ENCODE measurements at regions not wholly inside any gene's neighbourhood (a gene's known extent, or its start where the extent isn't known, plus 50 kb on each side); places are given as distances from the start of the nearest gene placed in this dataset.

DNA sequence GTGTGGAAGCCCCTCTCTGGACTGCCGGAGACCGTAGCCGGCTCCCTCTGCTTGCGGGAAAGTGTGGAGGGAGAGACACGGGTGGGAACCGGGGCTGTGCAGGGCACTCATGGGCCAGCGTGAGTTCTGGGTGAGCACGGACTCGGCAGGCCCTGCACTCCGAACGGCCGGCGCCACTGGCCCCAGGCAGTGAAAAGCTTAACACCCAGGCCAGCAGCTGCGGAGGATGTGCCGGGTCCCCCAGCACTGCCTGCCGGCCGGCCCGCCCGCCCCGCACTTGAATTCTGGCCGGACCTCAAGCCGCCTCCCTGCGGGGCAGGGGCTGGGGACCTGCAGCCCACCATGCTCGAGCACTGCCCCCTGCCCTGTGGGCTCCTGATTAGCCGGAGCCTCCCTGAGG, 147.0 kb downstream of the FGF9 start:
- DNase-seq (ENCODE audit: low read depth), result no peak

DNA sequence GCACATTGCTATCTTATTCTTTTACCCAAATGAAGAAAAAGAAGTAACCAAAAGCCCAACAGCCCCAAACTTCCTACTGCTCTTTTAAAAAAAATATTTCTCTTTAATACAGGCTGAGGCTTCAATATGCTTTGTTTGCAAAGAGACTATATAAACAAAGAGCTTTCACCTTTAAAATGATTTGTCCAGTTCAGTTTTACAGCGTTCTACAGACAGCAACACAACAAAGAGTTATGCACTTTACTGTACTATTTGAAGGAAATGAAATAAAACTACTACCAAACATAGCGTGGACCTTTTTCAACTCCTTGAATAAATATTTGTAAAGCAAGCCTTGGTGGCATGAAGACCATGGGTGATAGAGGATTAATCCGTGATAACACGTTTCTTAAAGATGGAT, 151.2 kb downstream of the FGF9 start:
- no peak for DNase-seq (ENCODE audit: low read depth)

DNA sequence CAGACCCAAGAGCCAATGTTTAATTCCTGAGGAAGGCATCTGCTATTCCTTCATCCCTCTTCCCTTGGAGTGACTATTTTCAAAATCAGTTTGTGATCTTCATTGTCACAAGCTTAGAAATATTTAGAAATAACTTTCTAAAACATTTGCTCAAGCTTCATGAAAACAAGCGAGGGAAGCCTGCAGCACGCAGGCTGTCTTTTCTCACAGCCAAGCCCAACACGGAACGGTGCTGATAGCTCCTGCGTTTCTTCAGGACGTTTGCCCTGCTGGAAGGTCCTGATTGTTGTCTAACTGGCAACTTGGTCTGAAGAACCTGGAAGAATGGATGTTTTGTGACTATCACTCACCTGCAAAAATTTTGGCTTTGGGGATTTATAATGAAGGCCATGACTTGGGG, 152.5 kb downstream of the FGF9 start:
- DNase-seq (ENCODE audit: low read depth), result no peak

DNA sequence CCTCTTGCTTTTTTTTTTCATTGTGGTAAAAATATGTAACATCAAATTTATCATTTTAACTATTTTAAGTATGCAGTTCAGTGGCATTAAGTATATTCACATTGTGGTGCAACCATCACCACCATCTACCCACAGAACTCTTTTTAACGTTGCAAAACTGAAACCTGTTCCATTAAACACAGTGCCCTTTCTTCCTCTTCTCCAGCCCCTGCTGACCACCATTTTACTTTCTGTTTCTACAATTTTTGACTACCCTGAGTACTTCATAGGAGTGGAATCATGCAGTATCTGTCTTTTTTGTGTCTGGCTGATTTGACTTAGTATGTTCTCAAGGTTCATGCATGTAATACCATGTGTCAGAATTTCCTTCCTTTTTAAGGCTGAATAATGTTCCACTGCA, 153.1 kb downstream of the FGF9 start:
- DNase-seq (ENCODE audit: low read depth), result no peak

DNA sequence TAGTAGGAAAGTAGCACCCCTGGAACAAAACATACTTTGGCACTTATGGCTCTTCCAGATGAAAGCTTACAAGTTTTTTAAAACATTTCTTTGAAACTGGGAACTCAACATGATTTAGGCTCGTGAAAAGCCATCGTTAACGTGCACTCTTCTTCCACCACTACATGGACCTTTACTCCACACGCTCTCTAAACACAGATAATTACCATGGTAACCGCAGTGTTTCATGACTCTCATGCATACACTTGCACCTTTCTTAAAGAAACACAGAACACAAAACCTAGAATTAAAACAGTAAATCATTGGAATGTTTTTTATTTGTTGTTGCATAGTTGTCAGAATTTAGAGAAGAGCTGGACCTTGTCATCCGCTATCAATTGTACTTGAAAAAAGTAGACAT, 154.3 kb downstream of the FGF9 start:
- DNase-seq (ENCODE audit: low read depth), result no peak

DNA sequence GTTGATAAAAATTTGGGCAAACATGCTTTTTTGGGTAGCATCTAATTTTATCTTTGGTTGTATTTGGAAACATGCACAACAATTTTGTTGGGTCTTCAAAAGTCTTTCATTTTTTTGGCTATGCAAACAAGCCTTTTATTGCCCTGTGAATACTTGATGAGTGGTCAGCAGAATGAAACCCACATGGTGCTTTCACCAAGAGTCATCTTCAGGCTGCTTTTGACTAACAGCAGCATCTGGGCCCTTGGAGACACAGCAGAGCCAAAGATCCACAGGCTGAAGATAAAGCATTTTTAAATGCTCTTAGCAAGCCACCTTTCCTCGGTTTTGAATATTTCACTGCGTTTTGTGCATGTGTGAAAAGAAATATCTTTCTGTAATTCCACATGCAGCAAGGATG, 154.9 kb downstream of the FGF9 start:
- DNase-seq (ENCODE audit: low read depth), result no peak

DNA sequence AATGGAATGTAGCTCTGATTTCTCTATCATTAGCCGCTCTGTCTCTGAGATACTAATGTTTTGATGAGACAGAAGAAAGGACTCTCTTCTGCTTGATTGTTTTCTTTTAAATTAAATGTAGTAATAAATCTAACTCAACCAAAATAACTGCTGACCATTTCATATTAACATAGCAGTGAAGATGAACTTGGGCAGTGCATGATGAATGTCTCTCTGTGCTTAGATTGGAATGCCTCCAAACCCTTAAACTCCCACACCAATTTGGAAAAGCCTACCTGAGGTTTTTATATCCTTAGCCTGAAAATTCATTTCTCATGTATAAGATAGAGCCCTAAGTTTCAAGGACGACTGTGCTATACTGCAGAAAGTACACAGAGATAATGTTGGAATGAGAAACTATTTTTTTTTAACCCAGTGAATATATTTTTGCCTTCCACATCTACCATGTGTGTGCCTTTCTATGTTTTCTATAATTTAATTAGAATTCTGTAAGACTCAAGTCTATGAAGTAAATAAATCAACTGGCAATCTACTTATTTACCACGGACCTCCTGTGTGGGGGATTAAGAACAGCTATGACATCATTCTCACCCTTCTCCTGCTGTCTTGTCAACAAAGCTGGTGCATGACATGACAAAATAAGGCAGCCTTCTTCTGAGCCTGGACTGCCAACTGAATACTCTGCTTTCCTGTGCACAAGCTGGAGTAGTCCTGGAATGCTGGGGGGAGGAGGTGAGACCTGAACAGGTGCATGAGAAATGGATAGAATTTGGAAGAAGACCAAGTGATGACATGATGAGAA, 155.5 kb downstream of the FGF9 start:
- no peak for DNase-seq (ENCODE audit: low read depth)

DNA sequence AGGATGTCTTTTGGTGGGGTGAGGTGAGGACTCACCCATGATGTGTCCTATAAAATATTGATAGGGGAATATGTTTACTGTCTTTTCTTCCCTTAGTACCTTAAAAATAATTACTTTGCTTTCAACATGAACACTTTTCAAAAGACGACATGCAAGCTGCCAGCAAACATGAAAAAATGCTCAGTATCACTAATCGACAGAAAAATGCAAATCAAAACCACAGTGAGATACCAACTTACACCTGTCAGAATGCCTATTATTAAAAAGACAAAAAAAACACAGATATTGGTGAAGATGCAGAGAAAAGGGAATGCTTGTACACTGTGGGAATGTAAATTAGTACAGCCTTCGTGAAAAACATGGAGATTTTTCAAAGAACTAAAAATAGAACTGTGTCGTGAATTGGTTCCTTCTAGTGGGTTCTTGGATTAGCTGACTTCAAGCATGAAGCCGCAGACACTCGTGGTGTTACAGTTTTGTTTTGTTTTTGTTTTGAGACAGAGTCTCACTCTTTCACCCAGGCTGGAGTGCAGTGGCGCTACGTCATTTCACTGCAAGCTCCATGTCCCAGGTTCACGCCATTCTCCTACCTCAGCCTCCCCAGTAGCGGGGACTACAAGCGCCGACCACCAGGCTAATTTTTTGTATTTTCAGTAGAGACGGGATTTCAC, 160.9 kb downstream of the FGF9 start:
- DNase-seq (ENCODE audit: low read depth), result no peak

DNA sequence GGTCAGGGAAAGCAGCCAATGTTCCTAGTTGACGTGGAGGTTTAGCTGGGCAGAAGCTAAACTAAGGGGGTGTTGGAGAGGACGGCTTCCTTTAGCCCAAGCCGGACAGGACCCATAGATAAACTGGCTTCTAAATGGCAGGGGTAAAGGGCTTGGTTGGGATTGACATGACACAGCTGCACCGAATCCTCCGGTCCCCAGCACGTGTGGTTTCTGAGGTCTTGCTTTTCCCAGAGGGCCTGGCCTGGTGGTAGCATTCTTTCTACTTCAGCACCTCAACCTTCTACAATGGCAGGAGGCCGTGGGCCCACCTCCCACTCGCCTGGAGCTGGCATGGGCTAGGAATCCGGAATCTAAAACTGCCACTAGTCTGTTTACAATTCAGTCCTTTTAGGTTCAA, 163.0 kb downstream of the FGF9 start:
- no peak for DNase-seq (ENCODE audit: low read depth)

DNA sequence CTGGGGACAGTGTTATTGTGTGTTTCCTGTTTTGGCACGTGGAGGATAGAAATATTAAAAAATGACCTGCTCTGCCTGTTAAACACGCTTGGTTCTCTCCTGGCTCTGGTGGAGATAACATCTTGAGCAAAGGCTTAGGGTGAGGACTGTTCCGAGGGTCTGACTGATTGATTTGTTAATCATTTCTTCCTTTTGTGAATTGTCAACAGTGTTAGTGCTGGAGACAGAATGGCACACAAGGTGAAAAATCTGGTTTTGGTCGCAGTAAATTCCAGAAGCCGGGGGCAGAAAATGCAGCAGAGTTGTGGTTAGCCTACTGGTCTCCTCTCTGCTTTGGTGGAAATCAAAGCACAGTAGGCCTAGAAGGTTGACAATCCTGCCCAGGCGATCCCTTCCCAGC, 163.6 kb downstream of the FGF9 start:
- no peak for DNase-seq (ENCODE audit: low read depth)

DNA sequence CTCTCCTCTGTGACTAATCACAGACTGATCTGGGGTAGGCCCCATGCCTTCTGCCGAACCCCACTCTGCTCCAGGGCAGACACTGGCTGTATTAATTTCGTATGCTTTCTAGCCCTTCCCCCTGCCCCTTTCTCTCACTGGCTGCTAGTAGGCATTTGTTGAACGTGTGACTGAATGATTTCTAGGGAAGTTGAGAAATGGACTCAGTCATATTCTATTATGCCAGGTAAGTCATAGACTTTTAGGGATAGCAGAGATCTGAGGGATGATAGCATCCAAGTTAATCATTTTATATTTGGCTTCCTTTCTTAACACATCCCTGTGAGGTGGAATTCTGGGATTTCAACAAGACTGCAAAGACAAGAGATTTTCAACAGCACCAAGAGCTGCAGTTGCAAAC, 166.4 kb downstream of the FGF9 start:
- DNase-seq (ENCODE audit: low read depth), result no peak

DNA sequence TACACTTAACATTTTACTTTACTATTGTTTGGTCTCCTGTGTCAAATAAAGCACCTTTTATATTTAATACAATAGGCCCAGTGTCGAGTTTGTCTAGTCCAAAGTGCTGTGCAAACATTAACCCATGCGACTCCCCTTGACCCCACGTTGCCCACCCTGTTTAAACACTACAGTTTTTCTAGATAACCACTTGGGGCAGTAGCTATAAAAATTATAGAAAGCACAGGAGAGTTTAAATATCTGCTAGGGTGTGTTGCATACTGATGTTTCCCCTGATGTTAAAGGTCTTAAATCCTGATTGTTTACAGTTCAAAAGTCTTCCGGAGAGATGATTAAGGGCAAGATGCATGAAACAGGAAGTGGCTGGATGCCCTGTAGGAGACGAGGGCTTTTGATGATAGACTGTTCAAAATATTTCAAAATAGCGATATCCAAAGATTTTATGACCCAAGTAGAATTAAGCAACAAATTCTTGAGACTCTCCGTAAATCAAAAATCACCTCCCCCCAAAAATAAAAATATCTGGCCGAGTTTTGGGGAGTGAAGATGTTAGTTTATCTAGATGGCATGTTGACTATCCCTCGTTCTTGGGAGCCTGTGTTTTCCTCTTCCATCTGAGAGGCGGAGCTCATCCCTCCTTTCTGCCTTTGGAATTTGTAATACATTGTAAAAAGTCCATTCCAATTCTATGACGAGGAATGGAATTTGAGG, 167.1 kb downstream of the FGF9 start:
- DNase-seq (ENCODE audit: low read depth), result no peak

DNA sequence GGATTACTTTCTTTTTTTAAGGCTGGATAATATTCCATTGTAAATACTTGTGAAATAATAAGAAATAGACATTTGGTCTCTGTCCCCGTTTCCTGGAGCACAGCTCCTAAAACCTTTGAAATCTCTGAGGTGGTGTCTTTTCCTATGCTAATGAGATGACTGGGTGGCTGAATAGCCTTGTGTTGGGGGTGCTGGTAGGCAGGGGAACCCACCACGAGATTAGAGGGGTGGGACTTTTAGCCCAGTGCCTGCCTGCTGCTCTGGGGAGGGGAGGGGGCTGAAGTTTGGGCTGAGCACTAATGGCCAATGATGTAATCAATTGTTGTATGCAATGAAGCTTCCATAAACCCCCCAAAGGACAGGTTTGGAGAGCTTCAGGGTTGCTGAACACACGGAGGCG, 175.7 kb downstream of the FGF9 start:
- DNase-seq (ENCODE audit: low read depth), result no peak

DNA sequence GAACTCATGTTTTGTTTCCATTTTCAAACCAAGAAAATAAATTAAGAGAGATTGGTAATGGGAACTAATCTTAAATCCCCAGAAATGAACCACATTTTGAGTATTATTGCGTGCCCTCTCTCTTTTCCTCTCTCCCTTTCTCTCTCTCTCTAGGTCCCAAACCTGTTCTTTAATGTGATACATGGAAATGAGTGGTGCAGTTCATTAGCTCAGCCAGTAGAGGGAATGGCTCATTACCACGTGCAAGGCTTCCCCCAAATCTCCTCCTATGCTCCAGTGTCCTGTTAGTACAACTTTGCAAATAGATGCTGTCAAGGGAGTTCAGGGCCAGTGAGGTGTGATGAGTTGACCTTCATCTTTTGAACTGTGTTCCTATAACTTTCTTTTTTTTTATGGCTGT, 178.4 kb downstream of the FGF9 start:
- peak; percentile 29 for DNase-seq (ENCODE audit: low read depth)

DNA sequence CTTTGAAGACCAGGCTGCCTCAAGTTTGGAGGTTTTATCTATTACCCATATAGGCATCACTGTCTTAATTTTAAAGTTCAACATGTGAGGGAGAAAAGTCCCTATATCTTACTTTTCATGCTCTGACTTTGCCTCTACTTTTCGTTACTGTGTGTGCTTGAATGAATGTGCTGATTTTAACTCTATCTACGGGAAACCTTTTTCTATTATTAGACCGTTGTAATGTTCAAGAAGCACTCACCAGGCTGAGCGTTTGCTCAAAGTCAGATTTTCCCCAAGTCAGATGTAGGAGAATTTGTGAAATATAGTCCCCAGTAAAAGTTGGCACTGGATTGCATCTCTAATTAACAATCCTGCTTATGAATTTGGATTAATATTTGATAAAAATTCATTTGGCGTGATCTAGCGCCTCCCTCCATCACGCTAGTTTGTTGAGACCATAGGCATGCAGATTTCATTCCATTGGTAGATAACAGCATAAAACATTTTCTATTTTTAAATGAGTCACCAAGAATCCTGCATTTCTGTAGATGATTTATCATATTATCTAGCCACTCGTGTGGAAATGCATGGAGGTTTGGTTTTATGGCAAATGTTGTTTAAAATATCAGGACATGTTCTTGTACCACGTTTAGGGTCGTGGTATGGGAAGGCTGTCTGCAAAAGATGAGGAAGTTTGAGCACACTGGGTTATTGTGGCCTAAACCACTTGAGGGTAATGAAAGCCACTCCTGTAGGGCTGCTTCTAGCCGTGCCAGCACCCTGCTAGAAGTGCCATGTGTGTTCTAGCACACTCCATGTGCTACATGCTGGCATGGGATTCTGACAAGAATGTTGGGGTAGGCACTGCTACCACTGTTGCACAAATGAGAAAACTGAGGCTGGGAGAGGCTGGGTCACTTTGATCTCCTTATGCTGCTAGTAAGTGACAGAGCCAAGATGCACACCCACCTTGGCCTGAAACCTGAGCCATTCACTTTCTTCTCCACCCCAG, 179.4 kb downstream of the FGF9 start:
- no peak for DNase-seq (ENCODE audit: low read depth)

DNA sequence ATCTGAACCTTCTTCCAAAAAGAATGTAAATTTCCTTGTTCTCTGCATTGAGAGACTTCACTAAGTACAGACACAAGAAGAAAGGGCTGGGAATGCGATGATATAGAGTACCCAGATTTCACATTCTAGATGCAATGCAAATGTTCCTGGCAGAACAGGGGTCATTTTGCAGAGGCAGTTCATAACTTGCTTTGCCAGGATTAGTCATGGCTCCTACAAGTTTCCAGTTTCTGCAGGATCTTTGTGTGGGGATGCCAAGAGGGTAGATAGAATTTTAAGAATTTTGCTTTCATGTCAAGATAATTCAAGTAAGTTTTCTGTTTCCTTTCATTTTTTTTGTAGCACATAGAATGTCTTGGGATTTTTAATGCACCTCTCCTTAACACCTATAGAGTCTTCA, 181.2 kb downstream of the FGF9 start:
- DNase-seq (ENCODE audit: low read depth), result no peak

DNA sequence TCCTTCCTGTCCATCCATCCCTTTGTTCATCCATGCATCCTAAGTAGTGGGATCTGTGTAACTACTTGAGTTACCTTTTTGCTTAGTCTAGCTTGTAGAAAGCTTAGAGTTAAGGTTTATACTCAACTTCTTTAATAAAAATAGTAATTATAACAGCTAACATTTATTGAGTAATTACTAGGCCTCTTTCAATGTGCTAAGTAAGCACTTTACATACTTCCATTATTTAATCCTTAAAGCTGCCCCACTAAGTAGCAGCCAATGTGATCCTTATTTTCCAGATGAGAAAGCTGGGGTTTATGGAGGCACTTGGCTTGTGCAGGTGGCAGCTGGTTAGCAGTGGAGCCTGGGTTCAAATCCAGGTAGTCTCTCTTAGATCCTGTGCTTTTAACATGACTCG, 182.9 kb downstream of the FGF9 start:
- no peak for DNase-seq (ENCODE audit: low read depth)

DNA sequence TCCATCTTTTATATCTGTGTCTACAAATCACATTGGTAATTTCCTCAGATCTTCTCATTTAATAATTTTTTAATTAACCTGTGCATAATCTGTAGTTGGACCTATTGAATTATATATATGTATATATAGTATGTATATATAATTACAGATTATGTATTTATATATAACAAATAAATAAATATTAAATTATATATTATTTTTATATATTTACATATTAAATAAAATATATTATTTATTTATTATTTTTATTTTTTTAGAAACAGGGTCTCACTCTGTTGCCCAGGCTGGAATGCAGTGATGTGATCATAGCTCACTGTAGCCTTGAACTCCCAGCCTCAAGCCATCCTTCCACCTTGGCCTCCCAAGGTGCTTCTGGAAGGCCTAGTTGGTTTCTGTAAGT, 197.9 kb downstream of the FGF9 start:
- DNase-seq (ENCODE audit: low read depth), result no peak

DNA sequence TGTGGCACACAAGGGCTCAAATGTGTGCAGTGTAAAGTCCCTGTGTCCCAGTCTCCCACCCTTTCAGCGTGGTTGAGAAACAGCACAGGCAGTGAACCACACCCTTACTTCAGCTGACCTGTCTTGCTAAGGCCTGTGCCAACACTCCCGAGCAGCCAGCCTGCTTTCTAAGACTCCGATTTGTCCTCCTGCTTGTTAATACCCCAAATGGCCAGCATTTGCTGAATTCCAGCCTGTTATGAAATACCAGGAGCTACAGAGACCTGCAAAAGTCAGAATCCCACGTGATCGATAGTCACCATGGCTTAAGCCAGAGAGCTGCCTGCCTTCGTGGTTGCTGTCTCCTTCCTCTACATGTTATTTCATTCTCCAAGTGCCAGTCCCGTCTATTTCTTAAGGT, 200.5 kb downstream of the FGF9 start:
- no peak for DNase-seq (ENCODE audit: low read depth)

DNA sequence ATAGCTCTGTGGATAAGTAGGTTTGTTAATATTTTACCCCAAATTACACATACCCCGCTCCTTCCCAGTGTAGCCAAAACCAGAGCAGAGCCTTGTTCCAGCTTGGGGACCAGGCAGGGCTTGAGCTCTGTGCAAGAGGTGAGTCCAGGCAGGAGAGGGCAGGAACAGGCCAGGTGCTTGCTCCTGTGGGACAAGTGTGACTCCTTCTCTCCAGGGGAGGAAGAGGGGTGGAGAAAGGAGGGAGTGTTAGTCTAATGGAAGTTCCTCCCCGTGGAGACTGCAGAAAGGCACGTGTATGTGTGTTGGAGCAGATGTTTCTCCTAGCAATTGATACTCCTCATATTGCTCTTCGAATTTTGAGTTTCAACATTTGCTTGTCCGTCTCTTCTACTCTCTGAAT, 201.0 kb downstream of the FGF9 start:
- DNase-seq (ENCODE audit: low read depth), result no peak

DNA sequence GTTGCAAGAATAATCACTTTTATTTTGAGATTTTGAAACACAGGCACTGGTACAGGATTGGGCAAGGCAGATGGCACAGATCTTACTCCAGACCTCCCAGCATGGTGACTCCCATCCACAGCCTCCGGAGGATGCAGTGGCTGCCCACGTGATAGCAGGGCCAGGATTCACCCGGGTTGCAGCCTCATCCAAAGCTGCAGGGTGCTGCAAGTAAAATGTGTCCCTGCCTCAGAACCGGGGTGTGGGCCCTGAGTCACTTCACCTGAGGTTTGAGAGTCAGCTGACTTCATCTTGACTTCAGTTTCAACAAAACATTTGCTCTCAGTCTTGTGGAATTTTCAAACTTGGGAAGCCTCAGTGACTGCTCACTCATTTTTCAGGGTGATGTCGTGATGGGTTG, 201.9 kb downstream of the FGF9 start:
- DNase-seq (ENCODE audit: low read depth), result no peak
